K562 (cell line): ENCODE measurements at regions not wholly inside any gene's neighbourhood (a gene's known extent, or its start where the extent isn't known, plus 50 kb on each side); places are given as distances from the start of the nearest gene placed in this dataset.

Experiments used
- ATAC-seq: fragments of 200-7000 bp; cut with Tn5 transposase; 3 replicates; pipeline ENCODE4 v1.9.1; 2020; ENCODE audit warnings: moderate library complexity
- BruUV-seq: library from RNA; stranded (reverse); fragments of 400-500 nt; replicated peaks from 2 replicates; lab custom pipeline; 2021; lab: Mats Ljungman, UMichigan
- CTCF ChIA-PET: fragments of 300-600 bp; formaldehyde crosslinking; extraction: SDS; loops from one replicate; lab custom pipeline; 2021; ENCODE audit warnings: low intra/inter-chr PET ratio; lab: Yijun Ruan, JAX
- POLR2A ChIA-PET: fragments of 300-600, 350-650 bp; sonication (Branson Sonifier 250); formaldehyde crosslinking; extraction: SDS; loops from one replicate; lab custom pipeline; 2021; ENCODE audit warnings: antibody characterized with exemption, inconsistent platforms; lab: Yijun Ruan, JAX
- DNase-seq, 4 experiments: peaks; one replicate each; pipeline versions ENCODE4 v3.0.0 to v3.0.0-alpha.2; 2011 to 2018; ENCODE audit warnings: low spot score in 3 of 4, mixed read lengths in 3 of 4; ENCODE audit errors: extremely low read depth in 1 of 4
- FAIRE-seq: peaks from 2 replicates; lab custom pipeline; 2011; peaks lifted over from hg19 to GRCh38; lab: Jason Lieb, UNC
- H2AFZ ChIP-seq: 2 replicates; pipeline ENCODE4 v1.6.0; 2011; ENCODE audit warnings: low read depth, low read length, control low read depth, inconsistent platforms
- H3K27ac ChIP-seq: fragments of 200-600 bp; 3 replicates; pipeline ENCODE4 v1.8.0; 2011; ENCODE audit warnings: low read depth, mild to moderate bottlenecking, control low read depth, inconsistent platforms, low read length, moderate library complexity, mixed read lengths; ENCODE audit errors: extremely low read depth
- H3K27me3 ChIP-seq, 2 experiments: fragments of 300-600 bp in 1 of 2; 2 replicates in 1 of 2; 3 replicates in 1 of 2; pipeline versions ENCODE4 v1.6.0 to v1.8.0; 2011; ENCODE audit warnings: inconsistent platforms in 2 of 2, low read length in 2 of 2, mild to moderate bottlenecking in 1 of 2, mixed read lengths in 1 of 2, moderate library complexity in 1 of 2; ENCODE audit not compliant: control insufficient read depth in 2 of 2, insufficient read depth in 2 of 2
- H3K36me3 ChIP-seq: fragments of 300-600 bp; 3 replicates; pipeline ENCODE4 v1.8.0; 2011; ENCODE audit warnings: mild to moderate bottlenecking, low read length, inconsistent platforms; ENCODE audit not compliant: control insufficient read depth, insufficient read depth
- H3K4me1 ChIP-seq, 2 experiments: fragments of 200-600 bp in 1 of 2; replicated peaks in 1 of 2; 2 replicates in 1 of 2; 3 replicates in 1 of 2; pipeline versions ENCODE4 v1.5.1 to v1.8.0; 2011; ENCODE audit warnings: inconsistent platforms in 2 of 2, low read length in 2 of 2, mild to moderate bottlenecking in 1 of 2, mixed read lengths in 1 of 2, moderate library complexity in 1 of 2; ENCODE audit not compliant: control insufficient read depth in 2 of 2, insufficient read depth in 2 of 2
- H3K4me2 ChIP-seq: 2 replicates; pipeline ENCODE4 v1.6.1; 2011; ENCODE audit warnings: low read length, control low read depth, inconsistent platforms, mixed read lengths; ENCODE audit not compliant: insufficient read depth
- H3K4me3 ChIP-seq: fragments of 200-600 bp; sonication (generic), shearing (Covaris generic); 2 replicates; pipeline ENCODE4 v1.5.1; 2016; ENCODE audit warnings: control low read depth, inconsistent platforms
- H3K79me2 ChIP-seq: fragments of 200-600 bp; 3 replicates; pipeline ENCODE4 v1.8.0; 2011; ENCODE audit warnings: low read length, inconsistent platforms; ENCODE audit not compliant: control insufficient read depth, insufficient read depth
- H3K9ac ChIP-seq, 2 experiments: 2 replicates each; pipeline versions ENCODE4 v1.6.0 to v1.6.1; 2011; ENCODE audit warnings: low read depth in 2 of 2, low read length in 2 of 2, control low read depth in 1 of 2, inconsistent platforms in 1 of 2, mild to moderate bottlenecking in 1 of 2, mixed read lengths in 1 of 2; ENCODE audit not compliant: insufficient read depth in 1 of 2
- H3K9me1 ChIP-seq: one replicate; pipeline ENCODE4 v1.6.0; 2011; ENCODE audit warnings: inconsistent platforms, mild to moderate bottlenecking, low read length, moderate library complexity; ENCODE audit not compliant: control insufficient read depth, insufficient read depth
- H3K9me3 ChIP-seq: replicated peaks from 2 replicates; pipeline ENCODE4 v1.5.1; 2011; ENCODE audit warnings: low read depth, low read length, inconsistent platforms; ENCODE audit not compliant: control insufficient read depth, insufficient read depth
- H4K20me1 ChIP-seq: replicated peaks from 2 replicates; pipeline ENCODE4 v1.6.1; 2011; ENCODE audit warnings: low read length, inconsistent platforms, mixed read lengths; ENCODE audit not compliant: control insufficient read depth, insufficient read depth
- C11orf30 ChIP-seq: fragments of 450-650 bp; IDR thresholded peaks from 2 replicates; pipeline ENCODE4 v1.6.1; 2016; ENCODE audit warnings: low read depth, mild to moderate bottlenecking
- FOXP1 ChIP-seq: sonication (generic); formaldehyde crosslinking; IDR thresholded peaks from 2 replicates; pipeline ENCODE4 v1.8.0; 2022; ENCODE audit warnings: mild to moderate bottlenecking, missing genetic modification reagents
- HES1 ChIP-seq: fragments of 450-650 bp; IDR thresholded peaks from 2 replicates; pipeline ENCODE4 v1.6.1; 2016; ENCODE audit warnings: low read depth, mild to moderate bottlenecking, moderate library complexity
- NFYB ChIP-seq: IDR thresholded peaks from 2 replicates; pipeline ENCODE4 v1.6.1; 2011; ENCODE audit warnings: mild to moderate bottlenecking, moderate library complexity; ENCODE audit not compliant: insufficient read length; ENCODE audit errors: extremely low read depth
- whole genome bisulfite sequencing: fragments of 100-300 bp; shearing (Covaris generic); methylation state at CpG from one replicate; pipeline ENCODE4 v1.1.6; 2016; ENCODE audit warnings: low coverage, mixed read lengths; ENCODE audit not compliant: insufficient coverage; ENCODE audit errors: missing lambda C conversion rate; 5-methylcytosine and 5-hydroxymethylcytosine counted together
- in situ Hi-C: fragments of 300-500 bp; cut with MboI; formaldehyde crosslinking; loops from 4 replicates; pipeline ENCODE4 v1.15.0; 2018; ENCODE audit warnings: inconsistent platforms, mixed read lengths
- intact Hi-C: fragments of 100-400 bp; cut with micrococcal nuclease; formaldehyde crosslinking; loops from 2 replicates; pipeline ENCODE4 v1.14.2; 2022

- in situ Hi-C loops = no loop called here
Observed at GRCh38 chr19:30923621-30924020, 425.6 kb downstream of the TSHZ3 start.

GRCh38 chr19:30923096-30923495 lies 426.1 kb downstream of the TSHZ3 start:
- intact Hi-C loops (no loop called here), in situ Hi-C loops (no loop called here)
- no peak for DNase-seq
- POLR2A ChIA-PET = interaction anchor here (0.6 kb wide), 1 partner anchor 203 kb away, joined by 3 read pairs; no protein-coding TSS in a partner anchor
- no peak overlapping the region for H3K9ac ChIP-seq
- H3K27me3 ChIP-seq = peaks cover 0 to 3% of the 10 kb centered on the region in 2 experiments; a peak in 1 of 5 replicates
- no peak for FAIRE-seq
- H3K9me3 ChIP-seq = no peaks in the 10 kb centered on the region
- CTCF ChIA-PET = no interaction called here
- H2AFZ ChIP-seq = no peak overlapping the region
- ATAC-seq = no peak
- no peaks in the 10 kb centered on the region; a peak in 1 of 5 replicates for H3K4me1 ChIP-seq
- TF ChIP-seq FOXP1 (CRISPR knock-in tag) (no peak), NFYB (no peak), HES1 (no peak)
- no peak overlapping the region for H3K27ac ChIP-seq
- H3K4me2 ChIP-seq = no peak overlapping the region
- H3K36me3 ChIP-seq = no peaks in the 10 kb centered on the region
- no peaks in the 10 kb centered on the region for H3K9me1 ChIP-seq
- no peaks in the 10 kb centered on the region; the same call in 1 of the 2 replicates for H4K20me1 ChIP-seq
- H3K4me3 ChIP-seq = no peak overlapping the region
- BruUV-seq = no TSS peak
- no peaks in the 10 kb centered on the region for H3K79me2 ChIP-seq
- WGBS = 1% methylated on average over 4 of the region's 4 CpGs

More at GRCh38 chr19:30923621-30924020, 425.6 kb downstream of the TSHZ3 start:
- POLR2A ChIA-PET = interaction anchor here (0.6 to 0.7 kb wide), 2 partner anchors 149 to 203 kb away, joined by 3 read pairs; no protein-coding TSS in a partner anchor
- BruUV-seq = no TSS peak
- intact Hi-C loops = no loop called here
- DNase-seq (no peak), FAIRE-seq (no peak), ATAC-seq (no peak)
- no peaks in the 10 kb centered on the region for H3K9me1 ChIP-seq
- CTCF ChIA-PET = no interaction called here
- H3K27me3 ChIP-seq = peaks cover 0 to 3% of the 10 kb centered on the region in 2 experiments; a peak in 1 of 5 replicates
- H4K20me1 ChIP-seq = no peaks in the 10 kb centered on the region; the same call in 1 of the 2 replicates
- H3K27ac ChIP-seq = no peak overlapping the region
- H3K79me2 ChIP-seq = no peaks in the 10 kb centered on the region
- no peak overlapping the region for H3K4me2 ChIP-seq
- no peaks in the 10 kb centered on the region; a peak in 1 of 5 replicates for H3K4me1 ChIP-seq
- no peaks in the 10 kb centered on the region for H3K9me3 ChIP-seq
- no peak overlapping the region for H3K9ac ChIP-seq
- H3K4me3 ChIP-seq = no peak overlapping the region
- no peak for TF ChIP-seq C11orf30
- H2AFZ ChIP-seq = no peak overlapping the region
- WGBS = 0% methylated on average over 4 of the region's 4 CpGs
- no peaks in the 10 kb centered on the region for H3K36me3 ChIP-seq
